Dedifferentiated amniotic fluid mesenchymal stem cell (primary cell): ENCODE measurements at regions not wholly inside any gene's neighbourhood (a gene's known extent, or its start where the extent isn't known, plus 50 kb on each side); places are given as distances from the start of the nearest gene placed in this dataset.
"Not testable (repeated sequence)": the region's sequence is repeated elsewhere in the genome, so short reads cannot be mapped to it uniquely, and the experiment has no call there.

Experiments
- DNase-seq: peaks from one replicate; pipeline ENCODE4 v3.0.0-alpha.2; 2016; ENCODE audit errors: extremely low spot score

DNA sequence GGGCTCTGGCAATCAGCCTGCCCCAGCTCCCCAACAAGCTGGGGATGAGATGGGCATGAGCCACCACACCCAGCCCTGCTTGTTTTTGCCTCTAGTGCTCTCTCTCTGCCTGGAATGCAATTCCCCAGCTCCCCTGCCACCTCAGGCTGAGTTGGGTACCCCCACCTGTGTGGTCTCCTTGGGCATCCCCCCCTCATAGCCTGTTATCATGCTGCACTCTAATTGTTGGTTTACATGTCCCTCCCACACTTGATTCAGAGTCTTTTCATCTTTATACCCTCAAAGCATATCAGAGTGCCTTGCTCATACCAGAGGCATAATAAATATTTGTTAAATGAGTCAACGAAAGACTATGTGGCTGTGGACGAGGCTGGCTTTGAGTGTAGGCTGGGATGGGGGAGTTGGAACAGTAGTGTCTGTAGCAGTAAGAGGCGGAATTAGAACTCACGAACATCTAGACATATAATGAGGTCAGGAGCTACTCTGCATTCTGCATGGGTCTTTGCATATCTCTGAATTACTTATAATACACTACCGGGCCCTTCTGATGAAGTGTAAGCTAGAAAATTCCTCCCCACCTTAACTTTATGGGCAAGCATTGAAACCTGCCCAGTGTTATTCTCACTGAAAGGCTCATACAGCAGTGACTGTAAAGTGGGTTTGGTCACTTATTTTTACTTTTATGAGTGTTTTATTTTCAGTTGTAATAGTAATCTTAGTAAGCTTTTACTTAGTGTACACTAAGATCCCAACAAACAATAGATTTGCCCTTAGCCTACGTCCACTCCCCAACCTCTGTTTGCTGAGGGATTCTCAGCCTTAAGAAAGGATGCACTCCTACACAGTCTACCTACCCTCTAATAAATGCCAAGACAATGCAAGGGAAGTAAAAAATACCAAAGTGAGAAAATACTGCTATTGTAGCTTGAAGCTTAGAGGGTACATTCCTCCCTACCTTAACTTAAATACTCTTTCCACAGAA is 58.7 kb downstream of the EDN1 start:
- peak; percentile 64 for DNase-seq

DNA sequence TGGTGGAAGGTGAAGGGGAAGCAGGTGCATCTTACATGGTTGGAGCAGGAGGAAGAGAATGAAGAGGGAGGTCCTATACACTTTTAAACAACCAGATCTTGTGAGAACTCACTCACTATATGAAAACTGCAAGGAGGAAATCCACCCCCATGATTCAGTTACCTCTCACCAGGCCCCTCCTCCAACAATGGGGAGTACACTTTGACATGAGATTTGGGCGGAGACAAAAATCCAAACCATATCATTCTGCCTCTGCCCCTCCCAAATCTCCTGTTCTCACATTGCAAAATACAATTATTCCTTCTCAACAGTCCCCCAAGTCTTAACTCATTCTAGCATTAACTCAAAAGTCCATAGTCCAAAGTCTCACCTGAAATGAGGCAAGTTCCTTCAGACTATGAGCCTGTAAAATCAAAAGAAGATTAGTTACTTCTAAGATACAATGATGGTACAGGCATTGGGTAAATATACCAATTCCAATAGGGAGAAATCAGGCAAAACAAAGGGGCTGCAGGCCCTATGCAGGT is 60.5 kb downstream of the EDN1 start:
- no peak for DNase-seq

DNA sequence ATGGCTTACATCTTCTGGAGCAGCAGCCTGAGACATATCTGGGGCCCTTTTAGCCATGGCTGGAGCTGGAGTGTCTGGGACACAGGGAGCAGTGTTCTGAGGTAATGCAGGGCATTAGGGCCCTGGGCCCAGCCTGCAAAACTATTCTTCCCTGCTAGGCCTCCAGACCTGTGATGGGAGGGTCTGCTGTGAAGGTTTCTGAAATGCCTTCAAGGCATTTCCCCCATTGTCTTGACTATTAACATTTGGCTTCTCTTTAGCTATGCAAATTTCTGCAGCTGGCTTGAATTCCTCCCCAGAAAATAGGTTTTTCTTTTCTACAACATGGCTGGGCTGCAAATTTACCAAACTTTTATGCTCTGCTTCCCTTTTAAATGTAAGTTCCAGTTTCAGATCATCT is 61.5 kb downstream of the EDN1 start:
- DNase-seq, result no peak

DNA sequence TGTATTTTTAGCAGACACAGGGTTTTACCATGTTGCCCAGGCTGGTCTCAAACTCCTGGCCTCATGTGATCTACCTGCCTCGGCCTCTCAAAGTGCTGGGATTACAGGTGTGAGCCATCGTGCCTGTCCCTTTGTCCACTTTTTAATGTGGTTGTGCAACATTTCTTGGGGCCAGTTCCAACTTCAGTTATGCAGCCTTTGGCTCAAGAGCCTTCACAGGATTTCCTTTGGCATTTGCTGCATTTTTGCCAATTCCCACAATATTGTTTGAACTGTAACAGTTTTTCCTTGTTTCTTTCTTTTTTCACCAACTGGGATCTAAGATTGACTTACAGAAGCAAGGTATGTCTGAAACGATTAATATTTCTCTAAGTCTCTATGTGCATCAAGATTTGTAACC is 63.6 kb downstream of the EDN1 start:
- DNase-seq, result no peak

DNA sequence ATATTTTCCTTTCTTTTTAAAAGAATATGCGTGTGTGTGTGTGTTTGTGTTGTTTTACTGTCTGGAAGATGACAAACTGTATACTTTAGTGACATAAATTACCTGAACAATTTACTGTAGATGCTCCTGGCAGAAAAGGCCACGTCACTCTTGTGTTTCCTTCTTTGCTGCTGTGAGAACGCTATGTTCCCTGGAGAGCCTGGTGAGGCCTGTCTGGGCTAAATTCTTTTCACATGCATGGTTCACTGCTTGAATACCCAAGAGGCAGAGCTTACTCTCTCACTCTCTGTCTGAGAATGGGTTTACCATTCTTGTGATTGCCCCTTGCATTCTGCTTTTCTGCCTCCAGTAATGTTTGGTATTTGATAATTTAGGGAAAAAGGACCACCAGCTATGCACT is 64.3 kb downstream of the EDN1 start:
- DNase-seq, result peak; percentile 50

DNA sequence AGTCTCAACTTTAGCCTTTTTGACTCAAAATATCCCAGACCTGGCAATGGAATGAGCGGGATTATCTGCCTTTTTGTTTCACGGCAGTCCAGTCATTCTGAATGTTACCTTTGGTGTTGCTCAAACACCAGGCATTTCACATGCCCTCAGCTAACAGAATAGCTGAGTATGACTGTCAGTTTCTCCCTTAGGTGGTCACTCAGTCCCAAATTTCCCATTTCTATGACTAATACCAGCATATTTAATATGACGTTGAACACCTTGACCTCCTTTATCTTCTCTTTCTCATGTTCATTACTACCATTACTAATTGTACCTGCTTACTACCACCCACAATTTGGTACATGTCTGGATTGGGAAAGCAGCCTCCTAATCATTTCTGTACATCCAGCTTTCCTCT is 65.2 kb downstream of the EDN1 start:
- no peak for DNase-seq

DNA sequence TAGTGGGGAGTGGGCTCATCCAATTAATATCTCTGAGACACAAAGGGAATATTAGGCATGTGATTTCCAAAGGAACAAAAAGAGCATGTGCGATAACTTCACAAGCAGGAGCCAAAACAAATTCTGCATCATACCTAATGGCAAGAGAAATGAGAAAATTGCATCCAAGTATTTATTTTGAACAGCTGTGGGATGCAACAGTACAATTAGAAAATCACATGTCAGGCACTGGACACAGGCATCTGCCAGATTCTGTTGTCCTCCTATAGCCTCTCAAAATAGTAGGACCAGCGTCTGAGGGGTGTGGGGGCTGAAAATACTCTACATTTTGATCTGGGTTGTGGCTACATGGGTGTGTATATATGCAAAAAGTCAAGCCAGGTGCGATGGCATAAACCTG is 66.3 kb downstream of the EDN1 start:
- no peak for DNase-seq

DNA sequence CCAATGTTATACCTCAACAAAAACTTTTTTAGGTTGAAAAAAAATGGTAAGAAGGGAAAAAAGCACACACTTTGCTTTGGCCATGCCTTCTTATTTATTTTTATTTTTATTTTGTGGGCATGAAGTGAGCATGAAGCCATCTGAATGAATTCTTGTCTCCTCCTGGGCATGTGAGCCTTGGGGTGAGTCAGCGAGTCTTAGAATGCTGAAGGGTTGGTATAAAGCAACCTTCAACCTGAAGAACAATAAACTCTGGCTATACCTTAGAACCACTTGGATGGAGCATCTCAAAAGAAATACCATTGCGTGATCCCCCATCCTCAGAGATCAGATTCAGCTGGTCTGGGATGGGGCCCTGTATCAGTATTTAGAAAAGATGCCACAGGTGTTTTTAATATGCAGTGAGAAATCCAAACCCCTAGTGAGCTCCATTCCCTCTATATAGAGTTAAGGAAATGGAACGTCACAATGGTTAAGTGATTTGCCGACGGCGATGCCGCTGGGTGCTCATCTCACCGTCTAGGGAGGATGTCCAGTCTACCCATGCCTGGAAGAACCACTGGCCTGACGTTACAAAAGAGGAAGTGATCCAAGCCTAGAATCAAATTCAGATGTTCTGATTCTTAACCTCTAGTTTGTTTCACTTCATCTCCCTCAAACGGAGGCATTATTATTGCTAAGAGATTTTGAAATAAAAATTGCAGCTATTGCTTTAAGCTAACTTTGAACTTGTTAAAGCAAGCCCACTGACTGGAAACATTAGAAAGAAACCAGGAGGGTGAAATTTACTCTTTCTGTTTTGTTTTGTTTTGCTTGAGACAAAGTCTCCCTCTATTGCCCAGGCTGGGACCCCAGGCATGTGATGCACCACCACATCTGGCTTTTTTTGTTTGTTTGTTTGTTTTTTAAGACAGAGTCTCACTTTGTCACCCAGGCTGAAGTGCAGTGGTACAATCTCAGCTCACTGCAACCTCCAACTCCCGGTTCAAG is 67.1 kb downstream of the EDN1 start:
- DNase-seq, result no peak

DNA sequence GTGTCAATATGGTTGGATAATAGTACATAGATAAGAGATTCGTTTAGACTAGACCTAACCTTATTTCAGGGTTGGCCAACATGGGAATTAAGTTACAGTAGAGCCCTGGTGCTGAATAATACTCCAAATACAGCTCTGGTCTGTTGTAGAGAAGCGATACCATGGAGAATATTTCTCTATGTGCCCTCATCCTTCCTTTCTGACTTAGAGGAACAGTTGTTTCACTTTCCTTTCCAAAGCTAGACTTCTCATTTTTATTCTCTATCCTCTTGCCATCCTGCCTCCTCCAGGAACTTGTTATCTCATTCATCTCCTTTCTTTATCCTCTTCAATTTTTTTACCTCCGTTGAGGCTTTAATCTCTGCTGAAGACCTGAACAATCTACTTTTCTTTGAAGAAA is 68.9 kb downstream of the EDN1 start:
- no peak for DNase-seq

DNA sequence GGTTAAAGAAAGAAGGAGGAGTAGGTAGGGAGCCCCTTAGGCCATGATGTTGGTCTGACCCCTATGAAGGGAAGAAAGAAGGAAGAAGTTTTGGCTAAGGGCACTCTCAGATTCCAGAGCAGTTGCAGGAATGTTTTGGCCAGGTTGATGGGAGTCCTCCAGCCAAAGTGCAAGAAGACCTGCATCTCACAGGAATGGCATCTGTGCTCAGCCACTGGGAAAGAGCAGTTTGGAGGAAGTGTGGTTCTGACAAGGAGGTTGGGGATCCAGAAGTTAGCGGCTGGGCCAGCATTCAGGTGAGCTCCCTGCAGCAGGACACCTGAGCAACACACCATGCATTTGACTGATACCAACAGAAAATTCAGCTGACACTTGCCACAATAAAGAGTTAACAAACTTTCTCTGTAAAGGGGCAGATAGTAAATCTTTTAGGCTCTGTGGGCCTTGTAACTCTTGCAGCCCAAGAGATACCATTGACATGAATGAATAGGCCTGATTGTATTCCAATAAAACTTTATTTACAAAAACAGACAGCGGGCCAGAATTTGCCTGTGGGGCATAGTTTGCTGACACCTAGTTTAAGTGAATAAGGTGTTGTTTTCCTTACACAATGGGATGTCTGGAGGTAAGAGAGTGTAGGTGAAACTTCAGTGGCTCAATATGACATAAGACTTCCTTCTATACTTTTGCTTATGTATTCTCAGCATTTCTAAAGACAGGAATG is 71.0 kb downstream of the EDN1 start:
- no peak for DNase-seq

DNA sequence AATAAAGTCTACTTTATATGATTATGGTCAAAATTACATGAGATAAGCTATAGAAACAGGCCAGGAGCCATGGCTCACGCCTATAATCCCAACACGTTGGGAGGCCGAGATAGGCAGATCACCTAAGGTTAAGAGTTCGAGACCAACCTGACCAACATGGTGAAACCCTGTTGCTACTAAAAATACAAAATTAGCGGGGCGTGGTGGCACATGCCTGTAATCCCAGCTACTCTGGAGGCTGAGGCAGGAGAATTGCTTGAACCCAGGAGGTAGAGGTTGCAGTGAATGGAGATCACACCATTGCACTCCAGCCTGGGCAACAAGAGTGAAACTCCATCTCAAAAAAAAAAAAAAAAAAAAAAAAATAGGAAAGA is 73.1 kb downstream of the EDN1 start:
- DNase-seq, result not testable (repeated sequence)

DNA sequence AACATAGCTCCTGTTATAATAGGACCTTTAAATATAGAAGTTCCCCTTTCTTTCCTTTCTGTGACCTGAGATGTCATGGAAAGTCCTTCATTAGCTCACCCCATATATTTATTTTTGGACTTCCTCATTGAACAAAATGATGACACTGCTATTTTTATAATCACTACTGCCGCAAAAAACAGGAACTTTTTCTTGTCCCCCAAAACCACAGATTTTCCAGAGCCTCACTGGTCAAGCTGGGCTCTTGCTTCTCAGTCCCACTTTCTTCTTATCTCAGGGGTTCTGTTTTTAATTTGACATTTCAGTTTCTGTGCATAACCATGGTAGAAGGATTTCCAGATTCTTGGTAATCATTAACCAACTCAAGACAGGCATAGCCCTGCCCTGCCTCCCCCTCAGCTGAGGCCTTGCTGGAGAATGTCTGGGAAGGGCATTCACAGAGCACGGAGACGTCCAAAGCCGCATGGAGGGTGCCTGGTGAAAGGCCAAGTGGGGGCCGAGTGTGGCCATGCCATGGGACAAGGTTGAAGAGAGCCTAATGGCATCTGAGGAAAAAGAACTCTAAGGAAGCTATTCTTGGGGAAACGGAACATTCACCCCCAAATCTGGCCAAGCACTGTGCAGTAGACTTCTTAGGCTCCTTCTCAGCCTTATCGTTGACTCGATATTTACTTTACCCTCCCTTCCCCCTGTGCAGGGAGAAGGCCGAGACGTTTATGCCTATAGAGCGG is 73.7 kb downstream of the EDN1 start:
- no peak for DNase-seq

DNA sequence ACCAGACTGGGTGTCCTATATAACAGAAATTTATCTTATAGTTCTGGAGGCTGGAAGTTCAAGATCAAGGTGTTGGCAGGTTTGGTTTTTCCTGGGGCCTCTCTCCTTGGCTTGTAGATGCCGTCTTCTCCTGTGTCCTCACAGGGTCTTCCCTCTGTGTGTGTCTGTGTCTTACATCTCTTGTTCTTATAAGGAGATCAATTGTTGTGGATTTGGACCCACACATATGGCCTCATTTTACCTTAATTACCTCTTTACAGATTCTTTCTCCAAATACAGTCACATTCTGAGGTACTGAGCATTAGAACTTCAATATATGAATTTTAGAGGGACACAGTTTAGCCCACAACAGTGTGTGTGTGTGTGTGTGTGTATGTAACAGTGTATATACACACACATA is 74.5 kb downstream of the EDN1 start:
- no peak for DNase-seq

DNA sequence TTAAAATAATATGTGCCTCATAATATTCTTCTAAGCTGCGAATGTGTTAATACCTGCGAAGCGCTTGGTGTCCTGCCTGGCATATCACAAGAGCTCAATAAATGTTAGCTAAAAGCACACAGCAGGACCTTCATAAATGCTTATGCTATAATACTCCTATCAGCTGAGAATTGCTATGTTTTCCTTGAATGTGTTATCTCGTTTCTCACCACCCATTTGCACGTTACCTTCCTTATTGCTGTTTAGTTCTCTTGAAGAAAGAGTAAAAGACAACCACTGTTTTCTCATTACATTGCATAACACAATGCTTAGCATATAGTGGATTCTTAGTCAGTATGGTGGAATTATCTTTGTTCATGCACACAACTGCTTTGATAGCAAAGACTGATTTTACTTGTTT is 76.6 kb downstream of the EDN1 start:
- no peak for DNase-seq

DNA sequence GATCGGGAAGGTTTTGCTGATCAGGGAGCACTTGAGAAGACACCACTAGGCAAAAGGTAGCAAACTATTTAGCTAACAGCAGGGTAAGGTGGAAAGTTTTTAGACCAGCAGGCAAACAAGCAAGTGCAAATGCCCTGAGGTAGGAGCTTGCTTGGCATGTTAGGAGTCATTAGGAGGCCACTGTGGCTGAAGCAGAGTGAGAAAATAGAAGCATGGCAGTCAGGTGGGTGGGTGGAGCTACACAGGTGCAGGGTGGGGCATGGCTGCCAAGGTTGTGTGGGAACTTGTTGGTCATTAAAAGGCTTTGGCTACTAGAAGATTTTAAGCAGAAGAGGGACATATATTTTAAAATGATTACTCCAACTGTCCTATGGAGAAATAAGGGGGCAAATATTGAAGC is 77.3 kb downstream of the EDN1 start:
- no peak for DNase-seq

DNA sequence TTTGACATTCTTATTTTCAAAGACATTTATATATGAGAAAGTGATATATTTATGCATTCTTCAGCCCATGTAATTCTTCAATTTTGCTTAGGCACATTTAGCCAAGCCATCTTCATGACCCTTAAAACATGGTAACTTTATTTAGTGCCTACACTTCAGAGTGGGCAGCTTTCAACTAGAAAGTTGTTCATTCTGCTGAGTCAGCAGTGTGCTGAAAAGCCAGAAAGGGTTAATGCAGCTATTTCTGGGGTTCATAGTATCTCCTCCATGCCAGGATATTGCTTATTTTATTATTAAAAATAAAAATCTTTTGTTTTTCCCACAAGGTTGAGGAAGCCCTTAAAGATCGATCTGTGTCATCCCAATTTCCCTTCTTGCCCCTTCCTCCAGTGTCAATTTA is 79.2 kb downstream of the EDN1 start:
- DNase-seq, result no peak

DNA sequence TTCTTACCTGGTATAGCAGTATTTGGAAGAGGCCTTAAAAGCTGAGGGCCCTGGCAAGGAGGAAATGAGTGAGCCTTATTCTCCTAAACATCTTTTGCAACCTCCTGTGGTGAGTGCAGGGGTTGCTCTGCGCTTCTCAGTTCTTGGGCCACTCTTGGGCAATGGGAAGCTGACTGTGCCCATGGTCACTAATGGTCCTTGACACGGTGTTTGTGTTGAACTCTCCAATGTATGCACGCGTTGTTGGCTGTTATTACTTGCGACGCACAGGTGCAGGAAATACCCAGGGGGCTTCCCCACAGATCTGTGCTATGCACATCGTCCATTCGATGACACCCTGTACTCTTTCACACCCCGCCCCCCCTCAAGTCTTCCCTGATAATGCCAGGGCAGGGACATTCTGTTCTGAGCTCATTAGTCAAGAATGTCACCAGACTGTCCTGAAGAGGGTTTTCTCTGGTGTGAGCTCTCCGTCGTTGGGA is 79.7 kb downstream of the EDN1 start:
- DNase-seq, result no peak

DNA sequence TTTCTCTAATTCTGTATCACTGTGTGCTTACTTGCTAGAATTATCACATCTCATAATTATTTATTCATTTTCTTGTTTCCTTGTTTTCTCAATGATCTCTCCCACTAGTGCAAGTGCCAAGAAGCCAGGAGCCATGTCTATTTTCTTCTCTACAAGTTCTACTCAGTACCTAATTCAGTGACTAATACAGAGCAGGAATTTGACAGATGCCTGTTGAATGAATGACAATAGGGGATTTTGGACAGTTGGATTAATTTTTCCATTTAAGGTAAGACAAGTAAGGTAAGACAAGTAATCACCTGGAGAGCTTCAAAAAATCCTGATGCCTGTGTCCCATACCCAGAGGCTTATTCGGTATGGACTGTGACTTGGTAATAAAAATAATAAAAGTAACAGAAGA is 81.0 kb downstream of the EDN1 start:
- DNase-seq, result no peak

DNA sequence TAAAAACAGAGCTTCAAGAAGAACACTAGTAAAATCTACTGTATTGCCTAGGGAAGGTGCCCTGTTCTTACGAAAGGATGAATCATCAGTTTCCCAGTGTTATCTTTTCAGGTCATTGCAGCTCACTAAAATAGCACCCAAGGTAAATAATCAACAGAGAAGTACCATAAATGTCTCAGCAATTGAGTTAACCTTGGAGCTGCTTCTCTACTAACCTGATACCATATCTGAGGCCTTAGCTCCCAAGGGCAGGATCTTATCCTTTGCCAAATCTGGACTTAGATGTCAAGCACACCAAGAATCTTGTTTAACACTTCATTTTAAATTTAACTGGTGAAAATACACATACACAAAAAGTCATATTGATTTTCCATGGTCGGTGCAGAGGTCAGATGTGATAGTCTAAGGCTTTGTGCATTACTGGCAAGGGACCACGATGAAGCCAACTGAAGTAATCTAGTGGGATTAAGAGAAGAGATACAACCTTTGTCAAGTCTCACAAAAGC is 81.5 kb downstream of the EDN1 start:
- no peak for DNase-seq

DNA sequence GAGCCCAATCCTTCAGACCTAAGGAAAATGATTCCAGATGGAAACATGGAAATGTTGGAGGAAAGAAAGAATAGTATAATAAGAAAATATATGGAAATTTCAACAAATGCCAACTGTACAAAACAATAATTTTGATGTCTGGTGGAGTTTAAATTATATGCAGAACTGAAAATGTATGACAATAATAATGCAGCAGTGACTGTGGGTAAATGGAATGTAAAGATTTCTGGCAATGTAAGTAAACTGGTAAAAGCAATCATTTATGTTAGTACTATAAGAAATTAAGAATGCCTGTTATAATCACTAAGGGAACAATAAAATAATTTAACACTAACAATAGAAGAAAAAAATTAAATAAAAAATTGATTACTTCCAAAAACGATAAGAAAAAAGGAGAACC is 89.0 kb downstream of the EDN1 start:
- no peak for DNase-seq

DNA sequence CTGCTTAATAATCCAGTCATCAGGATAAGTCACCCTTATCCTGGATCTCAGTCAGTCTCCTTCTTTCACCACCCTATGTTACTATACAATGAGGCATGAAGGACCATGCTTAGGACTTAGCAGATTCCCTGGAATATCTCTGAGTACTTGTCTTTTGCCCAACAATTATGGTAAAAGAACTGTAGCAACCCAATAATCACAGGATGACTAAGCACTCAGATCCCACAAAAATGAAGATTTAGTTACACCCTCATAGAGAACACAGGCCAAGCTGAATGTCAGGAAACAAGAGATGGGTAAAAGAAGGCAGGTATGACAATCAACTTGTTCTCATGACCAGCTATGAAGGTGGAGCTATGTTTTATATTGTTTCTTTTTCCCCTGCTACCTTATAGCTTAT is 91.4 kb downstream of the EDN1 start:
- no peak for DNase-seq
